Vagina (tissue), 2 donors: ENCODE measurements at regions not wholly inside any gene's neighbourhood (a gene's known extent, or its start where the extent isn't known, plus 50 kb on each side); places are given as distances from the start of the nearest gene placed in this dataset.

Experiments used
- POLR2A ChIP-seq, 2 donors: fragments of 450-650 bp; IDR thresholded peaks; one replicate each; pipeline ENCODE4 v1.6.1; 2017; ENCODE audit warnings: antibody characterized with exemption in 2 of 2, mild to moderate bottlenecking in 2 of 2, moderate library complexity in 2 of 2
- POLR2AphosphoS5 ChIP-seq, 2 donors: sonication (generic); formaldehyde crosslinking; IDR thresholded peaks; one replicate each; pipeline ENCODE4 v1.9.0; 2017; ENCODE audit warnings: antibody characterized with exemption in 2 of 2, mild to moderate bottlenecking in 2 of 2, low read depth in 1 of 2; ENCODE audit not compliant: insufficient read depth in 1 of 2
- TF ChIP-seq, protein P1 (sequence below), 3 experiments: fragments of 450-650 bp in 2 of 3; fragments of 200-600 bp in 1 of 3; sonication (generic) in 1 of 3; IDR thresholded peaks; one replicate each; pipeline ENCODE4 v1.5.1; 2017 to 2019; ENCODE audit warnings: antibody characterized with exemption in 3 of 3, mild to moderate bottlenecking in 2 of 3, moderate library complexity in 2 of 3

- TF ChIP-seq, protein P1, sequence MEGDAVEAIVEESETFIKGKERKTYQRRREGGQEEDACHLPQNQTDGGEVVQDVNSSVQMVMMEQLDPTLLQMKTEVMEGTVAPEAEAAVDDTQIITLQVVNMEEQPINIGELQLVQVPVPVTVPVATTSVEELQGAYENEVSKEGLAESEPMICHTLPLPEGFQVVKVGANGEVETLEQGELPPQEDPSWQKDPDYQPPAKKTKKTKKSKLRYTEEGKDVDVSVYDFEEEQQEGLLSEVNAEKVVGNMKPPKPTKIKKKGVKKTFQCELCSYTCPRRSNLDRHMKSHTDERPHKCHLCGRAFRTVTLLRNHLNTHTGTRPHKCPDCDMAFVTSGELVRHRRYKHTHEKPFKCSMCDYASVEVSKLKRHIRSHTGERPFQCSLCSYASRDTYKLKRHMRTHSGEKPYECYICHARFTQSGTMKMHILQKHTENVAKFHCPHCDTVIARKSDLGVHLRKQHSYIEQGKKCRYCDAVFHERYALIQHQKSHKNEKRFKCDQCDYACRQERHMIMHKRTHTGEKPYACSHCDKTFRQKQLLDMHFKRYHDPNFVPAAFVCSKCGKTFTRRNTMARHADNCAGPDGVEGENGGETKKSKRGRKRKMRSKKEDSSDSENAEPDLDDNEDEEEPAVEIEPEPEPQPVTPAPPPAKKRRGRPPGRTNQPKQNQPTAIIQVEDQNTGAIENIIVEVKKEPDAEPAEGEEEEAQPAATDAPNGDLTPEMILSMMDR (IDR thresholded peaks at IDR 0.05), result no peak
- TF ChIP-seq POLR2AphosphoS5 (IDR thresholded peaks at IDR 0.05; ENCODE audit: insufficient read depth in 1 of 2, low read depth in 1 of 2), result no peak
- no peak for TF ChIP-seq POLR2A (IDR thresholded peaks at IDR 0.05)
These were observed 57.6 kb upstream of the HMGCLL1 start for GRCh38 chr6:55636406-55637102.
